HG02885 (cell line): ENCODE measurements at regions not wholly inside any gene's neighbourhood (a gene's known extent, or its start where the extent isn't known, plus 50 kb on each side); places are given as distances from the start of the nearest gene placed in this dataset.
A peak's percentile ranks its signal among the peaks of the same experiment; 100 is the strongest.
"Not testable (repeated sequence)": the region's sequence is repeated elsewhere in the genome, so short reads cannot be mapped to it uniquely, and the experiment has no call there.

Source experiments
- ATAC-seq: cut with Tn5 transposase; IDR thresholded peaks from one replicate; pipeline ENCODE4 v1.9.1; 2021; ENCODE audit warnings: mild to moderate bottlenecking; ENCODE audit not compliant: unreplicated experiment, poor library complexity

GRCh38 chr6:137653706-137654059, 159.5 kb upstream of the OLIG3 start:
- no peak for ATAC-seq

- ATAC-seq = no peak
Measured at GRCh38 chr6:137654365-137654981, 160.3 kb upstream of the OLIG3 start.

- no peak for ATAC-seq
Measured at GRCh38 chr6:137655291-137655690, 161.1 kb upstream of the OLIG3 start.

- ATAC-seq = no peak
Measured at GRCh38 chr6:137656735-137657134, 162.5 kb upstream of the OLIG3 start.

GRCh38 chr6:137657351-137657911, 163.2 kb upstream of the OLIG3 start:
- no peak for ATAC-seq

- ATAC-seq = no peak
Measured at GRCh38 chr6:137658287-137658686, 164.1 kb upstream of the OLIG3 start.

GRCh38 chr6:137659871-137660270, 165.7 kb upstream of the OLIG3 start:
- no peak for ATAC-seq

- ATAC-seq = no peak
Measured at GRCh38 chr6:137660296-137660731, 166.1 kb upstream of the OLIG3 start.

- ATAC-seq = no peak
Measured at GRCh38 chr6:137661601-137662000, 167.4 kb upstream of the OLIG3 start.

GRCh38 chr6:137664183-137664582, 170.0 kb upstream of the OLIG3 start:
- ATAC-seq = no peak

GRCh38 chr6:137665342-137665934, 171.2 kb upstream of the OLIG3 start:
- no peak for ATAC-seq

GRCh38 chr6:137666202-137666774, 172.1 kb upstream of the OLIG3 start:
- no peak for ATAC-seq

- no peak for ATAC-seq
Measured at GRCh38 chr6:137673603-137674002, 179.4 kb upstream of the OLIG3 start.

GRCh38 chr6:137676888-137677287, 182.7 kb upstream of the OLIG3 start:
- peak; percentile 74 for ATAC-seq

- no peak for ATAC-seq
Measured at GRCh38 chr6:137677709-137678108, 183.5 kb upstream of the OLIG3 start.

GRCh38 chr6:137678451-137678850, 184.3 kb upstream of the OLIG3 start:
- ATAC-seq = no peak

- peak; percentile 38 for ATAC-seq
Measured at GRCh38 chr6:137680705-137681346, 186.2 kb upstream of the TNFAIP3 start.

- ATAC-seq = no peak
Measured at GRCh38 chr6:137681445-137682009, 185.5 kb upstream of the TNFAIP3 start.

GRCh38 chr6:137682658-137683057, 184.4 kb upstream of the TNFAIP3 start:
- ATAC-seq = not testable (repeated sequence)

GRCh38 chr6:137683916-137684315, 183.1 kb upstream of the TNFAIP3 start:
- ATAC-seq = no peak
